ENCODE measurements at regions not wholly inside any gene's neighbourhood (a gene's known extent, or its start where the extent isn't known, plus 50 kb on each side); places are given as distances from the start of the nearest gene placed in this dataset.

- CTCF ChIA-PET, result no interaction called here
- POLR2A ChIA-PET, result no interaction called here
Measured at GRCh38 chr10:108496106-108496505, 1331.6 kb upstream of the SORCS1 start.

More at GRCh38 chr10:108496106-108496505, 1331.6 kb upstream of the SORCS1 start:
- Histone ChIP-seq H3K27ac (ENCODE audit: extremely low read depth, low read depth, low read length) (no peak overlapping the region), H3K4me1 (ENCODE audit: control insufficient read depth, insufficient read depth, low read length) (no peaks in the 10 kb centered on the region), H3K4me3 (ENCODE audit: low read depth, low read length) (no peak overlapping the region), H3K9me3 (ENCODE audit: control insufficient read depth, insufficient read depth, low read depth, low read length) (no peaks in the 10 kb centered on the region), H3K36me3 (ENCODE audit: control insufficient read depth in 2 of 2, insufficient read depth in 1 of 2, low read length in 2 of 2) (no peaks in the 10 kb centered on the region)
- no peak for TF ChIP-seq MYNN (tag by site-specific recombination; IDR thresholded peaks at IDR 0.05; ENCODE audit: borderline replicate concordance)
- TF ChIP-seq ZNF449 (tag by site-specific recombination; IDR thresholded peaks at IDR 0.05), result no peak
- no peak for TF ChIP-seq REST (tag by site-specific recombination; IDR thresholded peaks at IDR 0.05)
- TF ChIP-seq HIC1 (tag by site-specific recombination; IDR thresholded peaks at IDR 0.05), result no peak
- TF ChIP-seq ZNF148 (tag by site-specific recombination; IDR thresholded peaks at IDR 0.05; ENCODE audit: borderline replicate concordance), result no peak
- TF ChIP-seq ZNF202 (tag by site-specific recombination; IDR thresholded peaks at IDR 0.05; ENCODE audit: borderline replicate concordance), result no peak
- no peak for TF ChIP-seq ZNF624 (tag by site-specific recombination; IDR thresholded peaks at IDR 0.05)
- TF ChIP-seq ZNF16 (tag by site-specific recombination; IDR thresholded peaks at IDR 0.05; ENCODE audit: low read depth), result no peak
- TF ChIP-seq ZNF214 (tag by site-specific recombination; IDR thresholded peaks at IDR 0.05; ENCODE audit: borderline replicate concordance), result no peak
- no peak for TF ChIP-seq ZNF776 (tag by site-specific recombination; IDR thresholded peaks at IDR 0.05; ENCODE audit: borderline replicate concordance)
- TF ChIP-seq BCL11B (tag by site-specific recombination; IDR thresholded peaks at IDR 0.05; ENCODE audit: low read depth), result no peak
- TF ChIP-seq ZNF274 (IDR thresholded peaks at IDR 0.05; ENCODE audit: low read length), result no peak
- TF ChIP-seq ZNF274 (tag by site-specific recombination; IDR thresholded peaks at IDR 0.05; ENCODE audit: borderline replicate concordance), result no peak
- TF ChIP-seq ZNF707 (tag by site-specific recombination; IDR thresholded peaks at IDR 0.05), result no peak
